Hepatocyte (in vitro differentiated cells): ENCODE measurements at regions not wholly inside any gene's neighbourhood (a gene's known extent, or its start where the extent isn't known, plus 50 kb on each side); places are given as distances from the start of the nearest gene placed in this dataset.

Experiments
- CTCF ChIP-seq: fragments of 200-600 bp; sonication (generic); IDR thresholded peaks from 2 replicates; pipeline ENCODE4 v1.5.1; 2016; ENCODE audit warnings: antibody characterized with exemption, mild to moderate bottlenecking; ENCODE audit not compliant: poor library complexity
- EZH2phosphoT487 ChIP-seq: fragments of 200-600 bp; sonication (generic); IDR thresholded peaks from one replicate; pipeline ENCODE4 v1.6.1; 2018; ENCODE audit warnings: antibody characterized with exemption, mild to moderate bottlenecking, low read depth, moderate library complexity; ENCODE audit not compliant: unreplicated experiment, severe bottlenecking

DNA sequence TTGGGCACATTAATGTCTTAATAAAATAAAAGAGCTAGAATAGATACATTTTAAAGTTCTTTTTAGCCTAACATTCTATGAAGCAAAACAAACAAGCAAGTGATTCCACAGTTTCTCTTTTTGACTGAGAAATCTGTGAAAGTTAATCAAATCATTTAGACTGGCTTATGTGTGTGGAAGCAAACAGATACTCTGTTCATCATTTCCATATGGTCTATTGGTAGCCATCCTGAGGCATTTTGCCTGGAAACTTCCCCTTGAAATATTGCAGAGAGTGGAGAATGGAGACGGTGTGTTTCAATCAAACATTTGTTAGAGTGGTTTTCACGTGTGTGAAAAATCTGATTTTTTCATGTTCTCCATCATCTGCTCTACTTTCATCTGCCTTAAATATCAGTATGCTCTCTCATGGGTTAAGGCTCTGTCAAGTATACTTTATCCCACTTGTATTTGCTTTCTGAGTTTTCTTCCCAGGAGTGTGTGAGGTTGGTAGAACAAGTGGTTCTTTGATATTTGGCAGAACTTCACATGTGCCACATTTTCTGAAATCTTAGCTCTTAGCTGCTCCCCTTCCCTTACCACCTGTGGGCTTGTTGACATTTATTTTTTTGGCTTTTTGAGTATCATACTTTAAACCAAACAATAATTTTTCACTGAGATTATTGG, 139.1 kb upstream of the PTGFR start:
- TF ChIP-seq CTCF: no peak
- TF ChIP-seq EZH2phosphoT487: no peak
